ENCODE measurements at regions not wholly inside any gene's neighbourhood (a gene's known extent, or its start where the extent isn't known, plus 50 kb on each side); places are given as distances from the start of the nearest gene placed in this dataset.

DNA sequence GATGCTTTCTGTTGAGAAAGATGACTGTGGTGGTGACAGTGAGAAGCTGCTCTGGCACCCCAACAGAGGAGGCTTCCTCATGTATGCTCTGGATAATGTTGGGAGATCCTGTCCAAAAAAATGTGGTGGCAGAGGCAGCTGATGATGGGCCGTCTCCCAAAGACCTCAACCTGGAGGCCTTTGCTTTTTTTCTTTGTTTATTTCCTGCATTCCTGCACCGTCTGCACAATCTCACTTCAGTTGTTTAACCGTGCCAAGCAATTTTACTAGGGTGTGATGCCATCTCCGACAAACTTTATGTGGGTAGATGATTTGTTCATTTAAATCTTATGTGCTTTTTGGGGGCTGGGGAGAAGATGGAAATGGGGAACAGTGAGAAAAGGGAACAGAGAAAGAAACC, 62.2 kb upstream of the IGFBP5 start:
- TF ChIP-seq, protein P1, sequence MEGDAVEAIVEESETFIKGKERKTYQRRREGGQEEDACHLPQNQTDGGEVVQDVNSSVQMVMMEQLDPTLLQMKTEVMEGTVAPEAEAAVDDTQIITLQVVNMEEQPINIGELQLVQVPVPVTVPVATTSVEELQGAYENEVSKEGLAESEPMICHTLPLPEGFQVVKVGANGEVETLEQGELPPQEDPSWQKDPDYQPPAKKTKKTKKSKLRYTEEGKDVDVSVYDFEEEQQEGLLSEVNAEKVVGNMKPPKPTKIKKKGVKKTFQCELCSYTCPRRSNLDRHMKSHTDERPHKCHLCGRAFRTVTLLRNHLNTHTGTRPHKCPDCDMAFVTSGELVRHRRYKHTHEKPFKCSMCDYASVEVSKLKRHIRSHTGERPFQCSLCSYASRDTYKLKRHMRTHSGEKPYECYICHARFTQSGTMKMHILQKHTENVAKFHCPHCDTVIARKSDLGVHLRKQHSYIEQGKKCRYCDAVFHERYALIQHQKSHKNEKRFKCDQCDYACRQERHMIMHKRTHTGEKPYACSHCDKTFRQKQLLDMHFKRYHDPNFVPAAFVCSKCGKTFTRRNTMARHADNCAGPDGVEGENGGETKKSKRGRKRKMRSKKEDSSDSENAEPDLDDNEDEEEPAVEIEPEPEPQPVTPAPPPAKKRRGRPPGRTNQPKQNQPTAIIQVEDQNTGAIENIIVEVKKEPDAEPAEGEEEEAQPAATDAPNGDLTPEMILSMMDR (IDR thresholded peaks at IDR 0.05): no peak
- no peak for TF ChIP-seq POLR2A (IDR thresholded peaks at IDR 0.05)
- peak; percentile 31 for TF ChIP-seq POLR2AphosphoS5 (IDR thresholded peaks at IDR 0.05)
- Histone ChIP-seq H3K4me1 (replicated peaks) (no peaks in the 10 kb centered on the region), H3K36me3 (no peaks in the 10 kb centered on the region), H3K4me3 (no peak overlapping the region), H3K9me3 (no peaks in the 10 kb centered on the region), H3K27me3 (replicated peaks; ENCODE audit: insufficient read depth) (no peaks in the 10 kb centered on the region), H3K27ac (no peak overlapping the region)
- DNase-seq (ENCODE audit: low spot score): no peak
- intact Hi-C loops (cut with DNase I): no loop called here
- 20% methylated on average over 4 of the region's 4 CpGs for WGBS

DNA sequence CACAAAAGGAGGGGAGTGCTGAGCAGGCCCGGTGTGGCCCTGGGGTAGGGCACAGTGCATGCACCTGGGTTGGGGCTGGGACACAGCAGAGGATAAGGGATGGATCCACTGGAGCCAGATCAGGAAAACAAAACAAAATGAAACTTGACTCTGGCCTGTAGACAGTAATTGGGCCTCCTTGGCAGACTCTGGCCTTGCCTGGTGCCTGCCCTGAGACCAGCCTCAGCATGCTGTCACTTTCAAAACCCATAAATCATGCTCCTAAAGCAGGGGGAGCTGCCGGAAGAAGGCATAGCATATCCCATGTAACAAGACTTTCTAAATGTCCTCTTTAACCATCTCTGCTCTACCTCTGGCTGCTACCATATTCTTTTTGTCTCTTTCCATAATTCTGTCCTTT, 61.1 kb upstream of the IGFBP5 start:
- Histone ChIP-seq H3K4me3 (no peak overlapping the region), H3K36me3 (no peaks in the 10 kb centered on the region), H3K27me3 (replicated peaks; ENCODE audit: insufficient read depth) (no peaks in the 10 kb centered on the region), H3K4me1 (replicated peaks) (no peaks in the 10 kb centered on the region), H3K27ac (no peak overlapping the region), H3K9me3 (no peaks in the 10 kb centered on the region)
- intact Hi-C loops (cut with DNase I): no loop called here
- 36% methylated on average over 2 of the region's 2 CpGs for WGBS
- TF ChIP-seq, protein P1 (IDR thresholded peaks at IDR 0.05): no peak
- TF ChIP-seq POLR2A (IDR thresholded peaks at IDR 0.05) (no peak), POLR2AphosphoS5 (IDR thresholded peaks at IDR 0.05) (no peak)
- DNase-seq (ENCODE audit: low spot score): no peak

DNA sequence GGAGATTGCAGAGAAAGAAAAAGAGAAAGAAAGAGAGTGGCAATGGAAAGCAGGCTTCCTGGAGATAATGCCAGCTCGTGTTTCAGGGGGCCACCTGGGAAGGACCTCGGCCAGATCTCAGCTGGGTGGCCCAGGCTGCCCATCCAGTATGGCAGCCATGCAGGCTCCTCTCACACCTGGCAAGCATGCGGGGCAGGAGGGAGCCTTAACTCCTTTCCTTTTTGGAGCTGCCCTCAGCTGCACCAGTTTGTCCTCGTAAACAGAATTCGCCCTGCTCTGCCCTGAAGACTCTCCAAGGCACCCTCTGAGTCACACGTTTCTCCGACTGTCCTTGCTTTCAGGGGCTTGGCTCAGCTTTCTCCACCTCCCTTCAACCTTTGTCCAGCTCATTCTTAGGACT, 59.5 kb upstream of the IGFBP5 start:
- intact Hi-C loops (cut with DNase I): no loop called here
- no peak overlapping the region for H3K4me3 ChIP-seq
- no peaks in the 10 kb centered on the region for H3K27me3 ChIP-seq (replicated peaks; ENCODE audit: insufficient read depth)
- no peak for DNase-seq (ENCODE audit: low spot score)
- no peak for TF ChIP-seq POLR2AphosphoS5 (IDR thresholded peaks at IDR 0.05)
- no peak for TF ChIP-seq POLR2A (IDR thresholded peaks at IDR 0.05)
- 52% methylated on average over 7 of the region's 7 CpGs for WGBS
- H3K9me3 ChIP-seq: no peaks in the 10 kb centered on the region
- no peak overlapping the region for H3K27ac ChIP-seq
- H3K4me1 ChIP-seq (replicated peaks): peaks cover 3% of the 10 kb centered on the region
- no peaks in the 10 kb centered on the region for H3K36me3 ChIP-seq

DNA sequence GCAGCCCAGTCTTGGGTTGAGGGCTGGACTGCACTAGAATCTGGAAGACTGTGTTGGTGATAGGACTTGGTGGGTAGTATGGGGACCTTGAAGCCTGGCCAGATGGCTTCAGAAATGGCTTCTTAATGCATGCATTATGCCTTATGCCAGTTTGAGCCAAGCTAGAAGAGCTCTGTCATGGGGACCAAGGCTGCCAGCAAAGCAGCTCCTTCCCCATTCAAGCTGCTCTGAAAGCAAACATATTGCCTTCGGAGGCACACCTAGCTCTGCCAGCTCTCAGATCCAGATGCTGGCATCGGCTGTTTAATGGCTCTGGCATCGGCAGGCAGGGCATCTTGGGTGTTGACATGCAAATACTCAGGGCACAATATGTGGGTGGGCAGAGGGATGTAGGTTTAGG, 59.0 kb upstream of the IGFBP5 start:
- no peaks in the 10 kb centered on the region for H3K9me3 ChIP-seq
- H3K36me3 ChIP-seq: no peaks in the 10 kb centered on the region
- 54% methylated on average over 3 of the region's 3 CpGs for WGBS
- peaks cover 3% of the 10 kb centered on the region for H3K4me1 ChIP-seq (replicated peaks)
- TF ChIP-seq, protein P1 (IDR thresholded peaks at IDR 0.05): no peak
- no peak for TF ChIP-seq POLR2AphosphoS5 (IDR thresholded peaks at IDR 0.05)
- no peak overlapping the region for H3K27ac ChIP-seq
- DNase-seq (ENCODE audit: low spot score): peak; percentile 34
- H3K27me3 ChIP-seq (replicated peaks; ENCODE audit: insufficient read depth): no peaks in the 10 kb centered on the region
- no peak overlapping the region for H3K4me3 ChIP-seq
- intact Hi-C loops (cut with DNase I): no loop called here

DNA sequence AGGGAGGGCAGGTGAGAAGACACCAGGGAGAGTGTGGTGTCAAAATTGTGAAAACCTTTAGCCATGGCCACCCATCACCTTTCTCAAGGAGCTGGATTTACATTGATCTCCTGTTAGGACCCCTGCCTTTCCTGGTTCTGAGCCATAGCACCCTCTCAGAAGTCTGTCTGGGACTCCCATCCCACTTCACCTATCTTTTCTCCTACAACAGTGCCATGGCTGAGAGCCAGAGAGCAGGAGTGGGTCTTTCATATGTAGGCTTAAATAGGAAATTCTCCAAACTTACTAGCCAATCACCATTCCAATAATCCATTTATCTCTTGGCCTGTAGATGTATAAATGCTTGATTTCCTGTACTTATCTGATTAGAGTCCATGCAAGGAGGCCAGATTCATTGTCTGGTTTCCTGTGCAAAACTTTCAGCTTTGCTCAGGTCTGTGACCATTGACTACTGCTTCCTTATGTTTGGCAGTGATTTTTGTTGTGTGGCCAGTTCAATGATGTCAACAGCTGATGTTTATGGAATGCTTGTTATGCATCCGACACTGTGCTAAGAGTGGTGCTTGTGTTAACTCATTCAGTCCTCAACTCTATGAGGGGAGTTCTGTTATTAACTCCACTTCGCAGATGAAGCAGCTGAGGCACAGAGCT, 57.6 kb upstream of the IGFBP5 start:
- H3K4me3 ChIP-seq: no peak overlapping the region
- H3K4me1 ChIP-seq (replicated peaks): peaks cover 3% of the 10 kb centered on the region
- DNase-seq (ENCODE audit: low spot score): no peak
- H3K27me3 ChIP-seq (replicated peaks; ENCODE audit: insufficient read depth): no peaks in the 10 kb centered on the region
- TF ChIP-seq POLR2AphosphoS5 (IDR thresholded peaks at IDR 0.05) (no peak), POLR2A (IDR thresholded peaks at IDR 0.05) (no peak)
- TF ChIP-seq, protein P1 (IDR thresholded peaks at IDR 0.05): no peak
- intact Hi-C loops (cut with DNase I): no loop called here
- no peak overlapping the region for H3K27ac ChIP-seq
- H3K36me3 ChIP-seq: no peaks in the 10 kb centered on the region
- WGBS: 76% methylated on average over 2 of the region's 2 CpGs
- no peaks in the 10 kb centered on the region for H3K9me3 ChIP-seq

Measured in prostate gland (tissue), 2 donors.